Panc1 (cell line): ENCODE measurements at regions not wholly inside any gene's neighbourhood (a gene's known extent, or its start where the extent isn't known, plus 50 kb on each side); places are given as distances from the start of the nearest gene placed in this dataset.

ENCODE experiments used
- CTCF ChIP-seq: fragments of 450-650 bp; IDR thresholded peaks from 2 replicates; pipeline ENCODE4 v1.5.1; 2017; ENCODE audit warnings: mild to moderate bottlenecking
- POLR2AphosphoS5 ChIP-seq: IDR thresholded peaks from 2 replicates; pipeline ENCODE4 v1.6.1; 2012; ENCODE audit warnings: mild to moderate bottlenecking, low read depth, low read length, moderate library complexity
- TCF7L2 ChIP-seq: IDR thresholded peaks from 2 replicates; pipeline ENCODE4 v1.6.1; 2011; ENCODE audit warnings: mild to moderate bottlenecking, low read depth, low read length, inconsistent platforms

GRCh38 chr2:206853915-206854314 lies 85.4 kb upstream of the CPO start:
- TF ChIP-seq CTCF (no peak), TCF7L2 (no peak), POLR2AphosphoS5 (no peak)
